ENCODE measurements at regions not wholly inside any gene's neighbourhood (a gene's known extent, or its start where the extent isn't known, plus 50 kb on each side); places are given as distances from the start of the nearest gene placed in this dataset.
"Not testable (repeated sequence)": the region's sequence is repeated elsewhere in the genome, so short reads cannot be mapped to it uniquely, and the experiment has no call there.

DNA sequence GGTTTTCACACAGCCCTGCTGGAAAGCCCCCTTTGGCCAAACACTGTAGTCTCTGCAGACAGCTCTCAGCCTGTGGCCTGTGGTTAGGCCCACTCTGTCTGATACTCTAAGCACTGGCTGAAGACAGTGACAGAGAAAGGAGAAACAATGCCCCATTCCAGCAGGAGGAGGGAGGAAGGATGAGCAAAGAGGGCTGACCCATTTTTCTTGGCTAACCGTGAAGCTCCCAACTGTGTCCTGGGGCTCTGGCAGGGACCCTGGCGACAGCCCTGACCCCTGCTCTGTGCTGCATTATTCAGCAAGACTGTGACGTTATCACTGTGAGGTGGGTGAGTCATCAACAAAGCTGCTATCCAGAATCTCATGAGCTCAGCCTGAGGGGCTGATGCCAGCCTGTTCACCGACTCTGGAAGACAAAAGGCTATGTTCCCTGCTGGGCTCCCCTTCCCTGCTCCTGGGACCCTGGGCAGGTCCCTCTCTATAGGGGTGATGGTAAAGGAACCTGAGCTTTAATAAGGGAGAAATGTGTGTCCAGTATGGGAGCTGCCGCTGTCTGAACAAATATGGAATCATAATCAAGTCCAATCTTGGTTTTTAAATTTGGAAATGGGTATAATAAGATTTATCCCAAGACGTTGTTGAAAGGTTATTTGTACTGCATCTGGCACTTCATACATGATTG is 107.0 kb downstream of the RHOU start:
- Mint-ChIP-seq H3K4me3 (no peak overlapping the region), H3K36me3 (ENCODE audit: low read depth) (no peaks in the 10 kb centered on the region), H3K9me3 (peaks cover 13% of the 10 kb centered on the region), H3K27me3 (ENCODE audit: insufficient read depth) (peaks cover 14% of the 10 kb centered on the region), H3K27ac (no peak overlapping the region), H3K4me1 (ENCODE audit: low read depth) (no peaks in the 10 kb centered on the region)
- no peak for DNase-seq (ENCODE audit: low spot score)
- intact Hi-C loops (cut with micrococcal nuclease): no loop called here

DNA sequence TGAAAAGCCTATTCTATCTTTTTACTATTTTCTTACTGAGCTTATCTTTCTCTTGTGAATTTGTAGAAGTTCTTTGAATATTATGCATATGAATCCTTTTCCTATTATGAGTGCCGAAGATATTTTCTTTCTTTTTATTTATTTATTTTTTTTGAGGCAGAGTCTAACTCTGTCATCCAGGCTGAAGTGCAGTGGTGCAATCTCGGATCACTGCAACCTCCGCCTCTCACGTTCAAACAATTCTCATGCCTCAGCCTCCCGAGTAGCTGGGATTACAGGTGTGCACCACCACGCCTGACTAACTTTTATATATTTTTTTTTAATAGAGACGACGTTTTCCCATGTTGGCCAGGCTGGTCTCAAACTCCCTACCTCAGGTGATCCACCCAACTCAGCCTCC is 109.8 kb downstream of the RHOU start:
- DNase-seq (ENCODE audit: low spot score): no peak
- Mint-ChIP-seq H3K4me1 (ENCODE audit: low read depth) (no peaks in the 10 kb centered on the region), H3K4me3 (no peak overlapping the region), H3K36me3 (ENCODE audit: low read depth) (no peaks in the 10 kb centered on the region), H3K9me3 (peaks cover 13% of the 10 kb centered on the region), H3K27me3 (ENCODE audit: insufficient read depth) (peaks cover 11% of the 10 kb centered on the region), H3K27ac (no peak overlapping the region)
- intact Hi-C loops (cut with micrococcal nuclease): no loop called here

DNA sequence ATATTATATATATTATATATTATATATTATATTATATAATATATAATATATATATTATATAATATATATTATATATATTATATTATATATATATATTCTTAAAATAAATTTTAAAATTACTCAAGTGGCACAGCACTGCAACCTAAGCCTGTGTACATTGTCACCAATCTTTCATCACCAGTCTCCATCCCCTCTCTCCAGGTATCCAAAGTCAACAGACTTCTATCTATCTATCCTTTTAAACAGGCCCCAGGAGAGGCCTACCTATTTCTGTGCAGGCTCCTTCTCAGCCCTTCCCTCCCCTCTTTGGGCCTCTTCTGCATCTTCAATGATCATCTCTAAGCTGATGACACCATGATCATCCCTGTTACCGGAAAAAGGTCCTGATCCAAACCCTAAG is 111.7 kb downstream of the RHOU start:
- peaks cover 12% of the 10 kb centered on the region for H3K27me3 Mint-ChIP-seq (ENCODE audit: insufficient read depth)
- H3K36me3 Mint-ChIP-seq (ENCODE audit: low read depth): no peaks in the 10 kb centered on the region
- no peak overlapping the region for H3K4me3 Mint-ChIP-seq

DNA sequence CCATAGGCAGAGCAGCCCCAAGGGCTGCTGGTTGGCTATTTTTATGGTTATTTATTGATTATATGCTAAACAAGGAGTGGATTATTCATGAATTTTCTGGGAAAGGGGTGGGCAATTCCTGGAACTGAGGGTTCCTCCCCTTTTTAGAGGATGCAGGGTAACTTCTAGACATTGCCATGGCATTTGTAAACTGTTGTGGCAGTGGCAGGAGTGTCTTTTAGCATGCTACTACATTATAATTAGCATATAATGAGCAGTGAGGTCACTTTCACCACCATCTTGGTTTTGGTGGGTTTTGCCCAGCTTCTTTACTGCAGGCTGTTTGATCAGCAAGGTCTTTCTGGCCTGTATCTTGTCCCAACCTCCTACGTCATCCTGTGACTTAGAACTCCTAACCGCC is 112.2 kb downstream of the RHOU start:
- H3K27ac Mint-ChIP-seq; DNase-seq (ENCODE audit: low spot score); H3K4me3 Mint-ChIP-seq; H3K36me3 Mint-ChIP-seq (ENCODE audit: low read depth); intact Hi-C loops (cut with micrococcal nuclease); H3K4me1 Mint-ChIP-seq (ENCODE audit: low read depth): not testable (repeated sequence)
- peaks cover 12% of the 10 kb centered on the region for H3K27me3 Mint-ChIP-seq (ENCODE audit: insufficient read depth)
- peaks cover 13% of the 10 kb centered on the region for H3K9me3 Mint-ChIP-seq

More for the DNA sequence above, 111.7 kb downstream of the RHOU start:
- intact Hi-C loops (cut with micrococcal nuclease): no loop called here
- no peak for DNase-seq (ENCODE audit: low spot score)
- H3K27ac Mint-ChIP-seq: no peak overlapping the region
- peaks cover 13% of the 10 kb centered on the region for H3K9me3 Mint-ChIP-seq
- H3K4me1 Mint-ChIP-seq (ENCODE audit: low read depth): no peaks in the 10 kb centered on the region

DNA sequence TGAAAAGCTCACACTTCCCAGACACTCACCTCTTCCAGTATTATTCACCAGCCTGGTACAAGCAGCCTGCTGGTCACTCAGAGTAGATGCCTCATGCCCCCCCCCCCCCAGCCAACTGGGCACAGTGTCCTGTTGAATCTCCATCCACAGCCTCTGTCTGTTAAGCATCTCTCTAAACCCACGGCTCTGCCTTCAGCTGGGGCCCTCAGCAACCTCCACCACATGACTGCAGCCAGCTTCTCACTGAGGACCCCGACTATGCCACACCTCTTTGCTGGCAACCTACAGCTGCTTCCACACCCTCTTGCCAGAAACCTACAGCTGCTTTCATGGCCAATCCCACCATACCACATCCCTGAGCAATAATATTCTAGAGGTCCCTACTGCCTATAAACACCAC is 113.1 kb downstream of the RHOU start:
- Mint-ChIP-seq H3K4me1 (ENCODE audit: low read depth) (no peaks in the 10 kb centered on the region), H3K4me3 (no peak overlapping the region)
- DNase-seq (ENCODE audit: low spot score): no peak

DNA sequence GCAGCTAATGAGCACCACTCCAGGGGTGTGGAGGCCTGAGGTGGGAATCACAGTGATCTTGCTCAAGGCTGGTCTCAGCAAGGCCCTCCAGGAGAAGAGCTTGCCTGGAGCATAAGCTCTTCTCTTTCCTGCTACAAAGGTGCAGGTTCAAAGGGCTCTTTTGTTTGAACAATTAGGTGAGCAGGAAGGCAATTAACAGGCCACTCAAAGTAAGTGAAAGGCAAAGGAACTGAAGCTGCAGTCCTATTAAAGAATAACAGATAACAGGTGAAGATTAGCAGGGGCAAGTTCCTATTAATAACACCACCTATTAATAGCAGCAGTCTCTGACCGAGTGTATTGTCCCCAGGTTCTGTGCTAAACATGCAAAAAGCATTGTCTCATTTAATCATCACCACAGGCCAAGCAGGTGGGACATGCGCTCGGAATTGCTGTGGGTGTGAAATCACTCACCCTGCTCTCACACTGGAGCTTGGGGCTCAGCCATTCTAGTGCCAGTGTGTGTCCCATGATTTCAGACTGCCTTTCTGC is 113.8 kb downstream of the RHOU start:
- Mint-ChIP-seq H3K27ac (no peak overlapping the region), H3K9me3 (peaks cover 3% of the 10 kb centered on the region), H3K36me3 (ENCODE audit: low read depth) (no peaks in the 10 kb centered on the region), H3K27me3 (ENCODE audit: insufficient read depth) (peaks cover 21% of the 10 kb centered on the region), H3K4me1 (ENCODE audit: low read depth) (no peaks in the 10 kb centered on the region), H3K4me3 (no peak overlapping the region)
- DNase-seq (ENCODE audit: low spot score): no peak
- intact Hi-C loops (cut with micrococcal nuclease): no loop called here

More for the DNA sequence above, 113.1 kb downstream of the RHOU start:
- Mint-ChIP-seq H3K27me3 (ENCODE audit: insufficient read depth) (peaks cover 15% of the 10 kb centered on the region), H3K9me3 (peaks cover 6% of the 10 kb centered on the region), H3K36me3 (ENCODE audit: low read depth) (no peaks in the 10 kb centered on the region), H3K27ac (no peak overlapping the region)
- intact Hi-C loops (cut with micrococcal nuclease): no loop called here

DNA sequence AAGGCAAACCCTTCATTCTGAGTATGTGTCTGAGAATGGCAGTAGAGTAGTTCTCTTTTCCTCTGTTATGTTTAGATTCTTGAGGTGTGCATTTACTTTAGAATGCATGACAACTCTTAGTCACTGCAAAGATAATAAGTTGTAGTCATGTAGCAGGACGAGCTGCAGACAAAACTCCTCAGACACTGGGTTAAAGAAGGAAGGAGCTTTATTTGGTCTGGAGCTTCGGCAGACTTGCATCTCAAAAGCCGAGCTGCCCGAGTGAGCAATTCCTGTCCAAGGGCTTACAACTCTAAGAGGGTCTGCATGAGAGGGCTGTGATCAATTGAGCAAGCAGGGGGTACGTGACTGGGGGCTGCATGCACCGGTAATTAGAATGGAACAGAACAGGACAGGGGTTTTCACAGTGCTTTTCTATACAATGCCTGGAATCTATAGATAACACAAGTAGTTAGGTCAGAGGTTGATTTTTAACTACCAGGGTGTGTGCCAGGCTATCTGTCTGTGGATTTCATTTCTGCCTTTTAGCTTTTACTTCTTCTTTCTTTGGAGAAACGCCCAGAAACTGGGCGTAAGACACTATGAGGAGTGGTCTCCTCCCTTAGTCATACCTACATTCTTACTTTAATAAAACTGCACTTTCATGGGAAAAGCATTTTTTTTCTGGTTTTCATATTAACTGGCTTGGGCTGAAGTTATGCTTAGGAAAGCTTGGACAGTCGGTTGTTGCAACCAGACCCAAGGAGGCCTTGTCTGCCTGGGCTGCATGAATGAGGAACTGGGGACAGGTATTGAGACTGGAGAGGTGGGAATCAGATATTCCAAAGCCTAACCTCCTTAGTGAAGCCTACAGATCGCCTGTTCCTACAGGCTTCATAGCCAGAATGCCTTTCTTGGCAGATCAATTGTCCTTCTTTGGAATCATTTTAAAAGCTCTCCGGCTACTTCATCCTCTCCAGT is 115.1 kb downstream of the RHOU start:
- Mint-ChIP-seq H3K4me1 (ENCODE audit: low read depth) (no peaks in the 10 kb centered on the region), H3K4me3 (no peak overlapping the region), H3K27me3 (ENCODE audit: insufficient read depth) (peaks cover 24% of the 10 kb centered on the region), H3K9me3 (no peaks in the 10 kb centered on the region), H3K36me3 (ENCODE audit: low read depth) (no peaks in the 10 kb centered on the region), H3K27ac (no peak overlapping the region)
- DNase-seq (ENCODE audit: low spot score): no peak
- intact Hi-C loops (cut with micrococcal nuclease): no loop called here

DNA sequence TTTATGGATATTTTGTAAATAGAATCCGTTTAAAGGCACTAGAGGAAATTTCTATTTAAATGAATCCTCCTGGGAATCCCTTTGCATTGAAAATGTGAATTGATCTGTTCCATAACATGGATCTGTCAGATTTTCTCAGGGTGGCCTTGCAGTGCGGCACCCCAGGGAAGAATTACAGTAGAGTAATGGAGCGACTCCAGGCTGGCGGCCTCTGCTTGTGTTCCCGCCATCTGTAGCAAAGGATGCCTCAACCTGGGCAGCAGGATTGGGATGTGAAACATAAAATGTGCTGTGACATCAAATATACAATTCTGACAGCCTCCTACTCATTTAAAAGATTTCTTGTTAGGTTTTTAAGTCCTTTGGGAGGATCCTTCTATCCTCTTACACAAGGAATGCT is 115.9 kb downstream of the RHOU start:
- DNase-seq (ENCODE audit: low spot score): no peak
- no peak overlapping the region for H3K27ac Mint-ChIP-seq
- H3K36me3 Mint-ChIP-seq (ENCODE audit: low read depth): no peaks in the 10 kb centered on the region
- H3K4me3 Mint-ChIP-seq: no peak overlapping the region
- H3K4me1 Mint-ChIP-seq (ENCODE audit: low read depth): no peaks in the 10 kb centered on the region
- no peaks in the 10 kb centered on the region for H3K9me3 Mint-ChIP-seq
- peaks cover 24% of the 10 kb centered on the region for H3K27me3 Mint-ChIP-seq (ENCODE audit: insufficient read depth)
- intact Hi-C loops (cut with micrococcal nuclease): no loop called here

DNA sequence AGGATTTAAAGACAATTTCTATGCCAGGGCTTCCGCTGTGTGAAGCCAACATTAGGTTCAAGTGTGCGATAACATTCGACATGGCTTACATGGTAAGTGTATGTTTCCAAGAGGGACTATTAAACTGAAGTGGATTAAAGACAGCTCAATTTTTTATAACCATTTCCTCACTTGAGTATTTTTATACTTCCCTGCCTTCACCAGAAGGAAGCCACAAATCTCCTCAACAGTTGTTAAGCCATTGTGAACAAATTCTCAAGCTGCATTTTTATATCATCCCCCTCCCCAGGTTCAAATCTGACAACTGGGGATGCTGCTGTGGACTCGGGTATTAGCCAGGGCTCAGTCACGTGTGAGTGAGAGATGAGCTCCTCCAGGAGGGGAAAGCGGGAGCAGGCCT is 116.3 kb downstream of the RHOU start:
- no peak for DNase-seq (ENCODE audit: low spot score)
- Mint-ChIP-seq H3K9me3 (no peaks in the 10 kb centered on the region), H3K27ac (no peak overlapping the region), H3K36me3 (ENCODE audit: low read depth) (no peaks in the 10 kb centered on the region), H3K27me3 (ENCODE audit: insufficient read depth) (peaks cover 28% of the 10 kb centered on the region), H3K4me1 (ENCODE audit: low read depth) (no peaks in the 10 kb centered on the region), H3K4me3 (no peak overlapping the region)
- intact Hi-C loops (cut with micrococcal nuclease): no loop called here

DNA sequence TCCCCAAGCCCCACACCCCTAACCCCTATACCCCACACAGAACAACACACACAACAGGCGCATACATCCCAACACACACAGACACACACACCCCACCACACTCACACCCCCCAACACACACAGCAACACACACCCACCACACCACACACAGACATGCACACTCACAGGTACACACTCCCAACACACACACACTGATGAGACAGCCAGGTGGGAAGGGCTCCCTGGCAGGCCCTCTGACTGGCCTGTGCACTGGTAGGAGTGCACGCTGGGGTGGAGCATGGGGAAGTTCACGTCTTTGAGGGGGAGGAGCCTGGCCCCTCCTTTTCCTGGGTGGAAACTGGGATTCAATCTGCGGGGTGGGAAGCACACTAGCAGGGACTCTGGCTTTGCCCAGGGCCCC is 116.7 kb downstream of the RHOU start:
- no peak overlapping the region for H3K4me3 Mint-ChIP-seq
- peaks cover 32% of the 10 kb centered on the region for H3K27me3 Mint-ChIP-seq (ENCODE audit: insufficient read depth)
- H3K36me3 Mint-ChIP-seq (ENCODE audit: low read depth): no peaks in the 10 kb centered on the region
- no peaks in the 10 kb centered on the region for H3K4me1 Mint-ChIP-seq (ENCODE audit: low read depth)
- no peaks in the 10 kb centered on the region for H3K9me3 Mint-ChIP-seq
- no peak overlapping the region for H3K27ac Mint-ChIP-seq
- DNase-seq (ENCODE audit: low spot score): no peak
- intact Hi-C loops (cut with micrococcal nuclease): no loop called here

DNA sequence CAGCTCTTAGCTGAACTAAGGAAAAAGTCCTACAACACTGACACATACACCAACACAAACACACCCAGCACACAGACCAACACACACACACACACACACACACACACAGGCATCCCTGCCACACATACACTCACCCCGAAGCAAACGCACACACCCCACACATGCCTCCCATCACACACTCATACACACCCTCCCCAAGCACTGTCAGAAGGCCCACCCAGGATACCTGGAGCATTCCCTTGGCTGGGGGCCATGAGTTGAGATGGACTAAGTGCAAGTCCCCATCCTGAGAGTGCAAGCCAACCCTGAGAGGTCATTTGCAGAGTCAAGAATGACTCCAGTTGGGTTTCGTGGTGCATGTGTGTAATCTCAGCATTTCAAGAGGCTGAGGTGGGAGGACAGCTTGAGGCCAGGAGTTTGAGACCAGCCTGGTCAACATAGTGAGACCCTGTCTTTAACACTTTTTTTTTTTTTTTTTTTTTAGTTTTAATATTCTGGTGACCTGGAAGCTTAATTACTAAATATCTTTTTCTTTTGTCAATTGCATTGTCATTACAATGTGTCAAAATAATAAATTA is 117.3 kb downstream of the RHOU start:
- Mint-ChIP-seq H3K4me3 (no peak overlapping the region), H3K4me1 (ENCODE audit: low read depth) (no peaks in the 10 kb centered on the region), H3K9me3 (no peaks in the 10 kb centered on the region), H3K27me3 (ENCODE audit: insufficient read depth) (peaks cover 32% of the 10 kb centered on the region), H3K27ac (no peak overlapping the region), H3K36me3 (ENCODE audit: low read depth) (no peaks in the 10 kb centered on the region)
- DNase-seq (ENCODE audit: low spot score): no peak
- intact Hi-C loops (cut with micrococcal nuclease): no loop called here

DNA sequence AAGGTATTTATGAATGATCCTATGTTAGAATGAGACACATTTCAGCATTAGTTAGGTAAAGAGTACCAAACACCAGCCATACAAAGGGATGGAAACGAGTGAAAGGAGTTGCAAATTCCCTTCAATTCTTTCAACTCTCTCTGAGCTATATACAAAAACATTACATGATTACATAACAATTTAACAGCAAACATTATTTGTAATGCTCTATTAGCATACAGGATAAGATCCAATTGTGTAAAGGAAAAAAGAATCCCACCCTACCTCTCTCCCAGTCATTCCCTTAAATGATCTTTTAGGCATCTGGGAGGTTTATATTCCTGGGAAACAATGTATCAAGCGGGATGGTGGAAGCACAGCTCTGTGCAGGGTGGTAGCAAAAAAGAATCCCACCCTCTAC is 117.9 kb downstream of the RHOU start:
- no peaks in the 10 kb centered on the region for H3K36me3 Mint-ChIP-seq (ENCODE audit: low read depth)
- H3K4me1 Mint-ChIP-seq (ENCODE audit: low read depth): no peaks in the 10 kb centered on the region
- H3K4me3 Mint-ChIP-seq: no peak overlapping the region
- no peak for DNase-seq (ENCODE audit: low spot score)
- no peaks in the 10 kb centered on the region for H3K9me3 Mint-ChIP-seq
- H3K27me3 Mint-ChIP-seq (ENCODE audit: insufficient read depth): peaks cover 34% of the 10 kb centered on the region
- intact Hi-C loops (cut with micrococcal nuclease): no loop called here
- no peak overlapping the region for H3K27ac Mint-ChIP-seq

DNA sequence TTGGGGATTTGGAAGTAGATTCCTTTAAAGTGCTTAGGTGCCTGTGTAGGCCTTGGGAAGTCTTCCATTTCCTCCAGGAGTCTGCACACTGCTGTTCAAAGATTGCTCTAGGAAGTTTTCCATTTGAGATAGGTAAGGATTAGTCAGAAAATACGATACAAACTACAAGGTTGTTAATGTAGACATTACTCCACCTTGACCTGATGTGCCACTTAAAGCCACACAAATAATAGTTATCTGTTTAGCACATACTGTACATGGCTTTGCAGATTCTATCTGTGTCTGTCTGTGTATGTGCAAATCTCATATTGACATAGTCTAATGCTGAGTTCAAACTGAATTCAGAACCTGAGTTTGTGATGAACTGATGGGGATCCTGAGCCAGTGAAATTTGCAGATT is 118.4 kb downstream of the RHOU start:
- no peak overlapping the region for H3K4me3 Mint-ChIP-seq
- intact Hi-C loops (cut with micrococcal nuclease): no loop called here
- no peaks in the 10 kb centered on the region for H3K36me3 Mint-ChIP-seq (ENCODE audit: low read depth)
- H3K27me3 Mint-ChIP-seq (ENCODE audit: insufficient read depth): peaks cover 36% of the 10 kb centered on the region
- H3K4me1 Mint-ChIP-seq (ENCODE audit: low read depth): no peaks in the 10 kb centered on the region
- no peak overlapping the region for H3K27ac Mint-ChIP-seq
- no peak for DNase-seq (ENCODE audit: low spot score)
- H3K9me3 Mint-ChIP-seq: no peaks in the 10 kb centered on the region
